ENCODE measurements at regions not wholly inside any gene's neighbourhood (a gene's known extent, or its start where the extent isn't known, plus 50 kb on each side); places are given as distances from the start of the nearest gene placed in this dataset.
"Not testable (repeated sequence)": the region's sequence is repeated elsewhere in the genome, so short reads cannot be mapped to it uniquely, and the experiment has no call there.

DNA sequence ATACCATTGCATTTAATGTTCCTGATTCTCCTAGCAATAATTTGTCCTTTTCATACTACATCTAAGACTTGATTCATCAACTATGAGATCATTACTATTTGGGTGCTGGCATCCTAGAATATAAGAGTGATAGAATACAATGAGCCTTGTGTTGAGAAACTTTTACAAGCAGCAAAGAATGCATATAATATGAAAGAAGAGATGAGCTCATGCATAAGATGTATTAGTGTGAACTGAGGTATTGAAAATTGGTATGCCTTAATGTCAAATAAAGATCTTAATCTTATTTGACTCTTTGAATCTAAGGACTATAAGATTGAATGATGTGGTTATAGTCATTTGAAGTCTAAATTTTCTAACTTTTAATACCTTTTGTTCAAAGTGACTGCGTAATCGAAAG is 220.0 kb upstream of the ARHGEF26 start:
- TF ChIP-seq POLR2A (IDR thresholded peaks at IDR 0.05; ENCODE audit: low read length) (no peak), GATA1 (IDR thresholded peaks at IDR 0.05; ENCODE audit: low read depth, low read length) (no peak)
- no peak for DNase-seq

GRCh38 chr3:153901991-153902390 is 219.2 kb upstream of the ARHGEF26 start:
- DNase-seq = no peak
- TF ChIP-seq POLR2A (IDR thresholded peaks at IDR 0.05; ENCODE audit: low read length) (no peak), GATA1 (IDR thresholded peaks at IDR 0.05; ENCODE audit: low read depth, low read length) (no peak)

DNA sequence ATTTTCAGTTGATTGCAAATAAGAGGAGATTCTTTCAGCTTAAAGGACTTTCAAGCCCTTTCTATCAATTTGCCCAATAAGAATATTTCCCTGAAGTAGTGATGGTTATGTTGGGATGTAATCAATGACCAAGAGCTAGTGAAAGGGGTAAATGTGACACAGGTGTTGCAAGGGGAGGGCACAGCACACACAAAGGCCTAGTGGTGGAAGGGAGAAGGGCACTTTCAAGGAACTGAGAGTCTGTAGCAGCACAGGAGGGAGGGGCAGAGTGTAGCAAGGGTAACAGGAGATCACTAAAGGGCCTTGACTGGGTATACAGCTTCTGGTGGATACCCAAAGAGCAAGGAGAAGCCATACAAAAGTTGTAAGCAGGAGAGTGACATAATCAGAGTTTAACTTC is 217.8 kb upstream of the ARHGEF26 start:
- no peak for DNase-seq
- TF ChIP-seq GATA1 (IDR thresholded peaks at IDR 0.05; ENCODE audit: low read depth, low read length) (no peak), POLR2A (IDR thresholded peaks at IDR 0.05; ENCODE audit: low read length) (no peak)

DNA sequence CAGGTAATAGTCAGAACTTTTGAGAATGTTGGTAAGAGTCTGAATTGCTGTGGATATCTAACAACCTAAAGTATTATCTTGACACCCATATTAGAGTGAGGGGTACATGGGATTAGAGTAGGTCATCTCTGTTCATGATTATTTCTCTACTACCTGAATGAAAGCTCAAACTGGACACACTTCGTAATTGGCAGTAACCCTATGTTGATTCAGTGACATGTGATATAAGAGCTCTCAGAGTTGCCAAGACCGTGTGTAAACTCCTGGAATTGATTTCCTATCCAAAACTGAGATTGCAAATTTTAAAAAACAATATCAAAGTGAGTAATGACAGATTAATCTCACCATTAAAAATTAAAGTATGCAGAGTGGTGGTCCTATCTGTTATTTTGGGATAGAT is 214.8 kb upstream of the ARHGEF26 start:
- TF ChIP-seq POLR2A (IDR thresholded peaks at IDR 0.05; ENCODE audit: low read length) = no peak
- TF ChIP-seq GATA1 (IDR thresholded peaks at IDR 0.05; ENCODE audit: low read depth, low read length) = no peak
- DNase-seq = no peak

DNA sequence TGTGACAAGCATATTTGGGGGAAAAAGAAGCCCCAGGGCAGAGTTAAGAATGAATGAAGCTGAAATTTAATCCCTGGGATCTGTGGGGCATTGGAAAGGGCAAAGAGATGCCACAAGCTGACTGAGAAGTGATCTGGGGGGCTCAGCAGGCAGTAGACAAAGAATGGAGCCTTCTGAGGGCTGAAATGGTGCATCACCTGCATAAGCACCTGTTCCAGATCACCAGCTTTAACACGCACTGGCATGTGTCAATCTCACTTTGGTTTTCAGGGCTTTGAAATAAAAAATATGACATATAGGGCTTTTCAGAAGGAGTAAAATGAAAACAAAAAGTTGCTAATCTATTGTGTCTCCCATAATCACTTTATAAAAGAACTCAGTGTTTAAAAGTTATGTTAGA is 210.8 kb upstream of the ARHGEF26 start:
- no peak for DNase-seq
- TF ChIP-seq GATA1 (IDR thresholded peaks at IDR 0.05; ENCODE audit: low read depth, low read length) = no peak
- TF ChIP-seq POLR2A (IDR thresholded peaks at IDR 0.05; ENCODE audit: low read length) = no peak

- TF ChIP-seq POLR2A (IDR thresholded peaks at IDR 0.05; ENCODE audit: low read length) = no peak
- no peak for TF ChIP-seq GATA1 (IDR thresholded peaks at IDR 0.05; ENCODE audit: low read depth, low read length)
- DNase-seq = no peak
Measured at GRCh38 chr3:153911116-153911515, 210.1 kb upstream of the ARHGEF26 start.

DNA sequence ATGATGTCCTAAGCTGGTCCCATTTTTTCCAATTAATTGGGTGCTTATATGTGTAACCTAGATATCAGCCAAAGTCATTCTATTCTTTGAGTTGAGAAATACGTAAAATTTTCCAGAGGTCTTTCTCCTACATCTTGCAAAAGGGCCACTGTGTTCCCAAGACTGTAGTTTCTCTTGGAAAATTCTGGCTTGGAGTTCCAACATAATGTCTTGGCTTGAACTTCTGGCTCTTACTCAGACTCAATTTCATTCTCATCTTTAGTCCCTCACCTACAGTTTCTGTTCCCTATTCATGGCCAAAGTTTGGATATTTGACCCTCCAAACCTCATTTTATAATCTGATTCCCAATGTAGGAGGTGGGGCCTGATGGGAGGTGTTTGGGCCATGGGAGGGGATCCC is 201.4 kb upstream of the ARHGEF26 start:
- TF ChIP-seq GATA1 (IDR thresholded peaks at IDR 0.05; ENCODE audit: low read depth, low read length) = no peak
- TF ChIP-seq POLR2A (IDR thresholded peaks at IDR 0.05; ENCODE audit: low read length) = no peak

DNA sequence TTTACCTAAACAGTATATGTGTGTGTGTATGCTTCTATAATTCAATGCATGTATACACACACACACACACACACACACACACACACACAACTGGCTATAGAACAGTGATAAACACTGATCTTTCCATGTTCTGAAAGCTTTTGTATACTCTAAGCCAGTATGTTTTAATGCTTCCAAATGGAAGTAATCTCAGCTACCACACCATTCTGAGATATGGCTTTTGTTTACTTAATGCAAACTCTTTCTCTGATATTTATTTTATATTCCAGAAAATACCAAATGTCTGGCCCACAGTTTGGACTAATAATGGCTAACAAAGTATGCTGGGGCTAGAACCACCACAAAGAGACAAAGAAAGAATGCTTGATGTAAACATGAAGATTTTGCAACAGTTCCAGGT is 199.4 kb upstream of the ARHGEF26 start:
- no peak for TF ChIP-seq POLR2A (IDR thresholded peaks at IDR 0.05; ENCODE audit: low read length)
- TF ChIP-seq GATA1 (IDR thresholded peaks at IDR 0.05; ENCODE audit: low read depth, low read length) = no peak

More for the DNA sequence above, 201.4 kb upstream of the ARHGEF26 start:
- no peak for DNase-seq

GRCh38 chr3:153925841-153926514 is 195.2 kb upstream of the ARHGEF26 start:
- DNase-seq = no peak
- TF ChIP-seq GATA1 (IDR thresholded peaks at IDR 0.05; ENCODE audit: low read depth, low read length) (no peak), POLR2A (IDR thresholded peaks at IDR 0.05; ENCODE audit: low read length) (no peak)

More for the DNA sequence above, 199.4 kb upstream of the ARHGEF26 start:
- DNase-seq = no peak

GRCh38 chr3:153927107-153927506 is 194.1 kb upstream of the ARHGEF26 start:
- TF ChIP-seq POLR2A (IDR thresholded peaks at IDR 0.05; ENCODE audit: low read length) (no peak), GATA1 (IDR thresholded peaks at IDR 0.05; ENCODE audit: low read depth, low read length) (no peak)
- DNase-seq = no peak

- no peak for TF ChIP-seq GATA1 (IDR thresholded peaks at IDR 0.05; ENCODE audit: low read depth, low read length)
- no peak for TF ChIP-seq POLR2A (IDR thresholded peaks at IDR 0.05; ENCODE audit: low read length)
- no peak for DNase-seq
Measured at GRCh38 chr3:153928851-153929250, 192.3 kb upstream of the ARHGEF26 start.

DNA sequence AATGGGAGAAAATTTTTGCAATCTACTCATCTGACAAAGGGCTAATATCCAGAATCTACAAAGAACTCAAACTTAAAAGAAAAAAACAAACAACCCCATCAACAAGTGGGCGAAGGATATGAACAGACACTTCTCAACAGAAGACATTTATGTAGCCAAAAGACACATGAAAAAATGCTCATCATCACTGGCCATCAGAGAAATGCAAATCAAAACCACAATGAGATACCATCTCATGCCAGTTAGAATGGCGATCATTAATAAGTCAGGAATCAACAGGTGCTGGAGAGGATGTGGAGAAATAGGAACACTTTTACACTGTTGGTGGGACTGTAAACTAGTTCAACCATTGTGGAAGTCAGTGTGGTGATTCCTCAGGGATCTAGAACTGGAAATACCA is 187.7 kb upstream of the ARHGEF26 start:
- DNase-seq = not testable (repeated sequence)

DNA sequence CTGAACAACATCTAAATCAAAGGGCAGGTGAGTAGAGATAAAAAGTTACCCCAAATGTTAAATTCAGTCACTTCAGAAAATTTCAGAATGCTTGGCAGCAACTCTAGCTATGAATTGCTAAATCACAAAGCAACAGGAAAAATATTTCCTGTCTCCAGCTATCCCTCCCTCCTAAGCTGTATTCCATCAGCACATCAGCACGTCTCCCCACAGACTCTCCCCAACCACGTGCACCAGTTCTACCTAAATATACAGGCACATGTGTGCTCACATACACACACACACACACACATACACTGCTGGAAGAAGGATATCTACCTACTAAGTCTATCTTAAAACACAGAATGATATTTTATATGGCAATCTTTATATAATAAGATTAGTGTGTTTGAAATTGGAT is 177.1 kb upstream of the ARHGEF26 start:
- TF ChIP-seq POLR2A (IDR thresholded peaks at IDR 0.05; ENCODE audit: low read length) = no peak
- DNase-seq = no peak

GRCh38 chr3:153951276-153951675 is 169.9 kb upstream of the ARHGEF26 start:
- no peak for TF ChIP-seq GATA1 (IDR thresholded peaks at IDR 0.05; ENCODE audit: low read depth, low read length)
- TF ChIP-seq POLR2A (IDR thresholded peaks at IDR 0.05; ENCODE audit: low read length) = no peak
- DNase-seq = no peak

GRCh38 chr3:153952091-153952490 is 169.1 kb upstream of the ARHGEF26 start:
- DNase-seq = no peak
- TF ChIP-seq GATA1 (IDR thresholded peaks at IDR 0.05; ENCODE audit: low read depth, low read length) = no peak

GRCh38 chr3:153956613-153957012 is 164.6 kb upstream of the ARHGEF26 start:
- no peak for TF ChIP-seq GATA1 (IDR thresholded peaks at IDR 0.05; ENCODE audit: low read depth, low read length)
- TF ChIP-seq POLR2A (IDR thresholded peaks at IDR 0.05; ENCODE audit: low read length) = no peak
- no peak for DNase-seq
